Small intestine (tissue), 7 donors: ENCODE measurements at regions not wholly inside any gene's neighbourhood (a gene's known extent, or its start where the extent isn't known, plus 50 kb on each side); places are given as distances from the start of the nearest gene placed in this dataset.
"Not testable (repeated sequence)": the region's sequence is repeated elsewhere in the genome, so short reads cannot be mapped to it uniquely, and the experiment has no call there.

ENCODE experiments used
- DNase-seq, 2 donors: peaks; one replicate each; pipeline versions ENCODE4 v3.0.0 to v3.0.0-alpha.2; 2013
- FAIRE-seq: peaks from 2 replicates; lab custom pipeline; 2012; peaks lifted over from hg19 to GRCh38; lab: Jason Lieb, UNC
- H3K27ac ChIP-seq, 3 donors: one replicate each; pipeline ENCODE4 v1.5.1; 2013; ENCODE audit warnings: low read length in 2 of 3, mild to moderate bottlenecking in 2 of 3, control low read depth in 1 of 3, inconsistent platforms in 1 of 3, low read depth in 1 of 3, moderate library complexity in 1 of 3
- H3K27me3 ChIP-seq, 3 donors: one replicate each; pipeline ENCODE4 v1.6.1; 2013; ENCODE audit warnings: low read length in 3 of 3, inconsistent platforms in 1 of 3; ENCODE audit not compliant: control insufficient read depth in 3 of 3, insufficient read depth in 3 of 3
- H3K36me3 ChIP-seq, 3 donors: one replicate each; pipeline ENCODE4 v1.6.1; 2013; ENCODE audit warnings: low read length in 3 of 3, inconsistent platforms in 1 of 3, low read depth in 1 of 3, mild to moderate bottlenecking in 1 of 3, moderate library complexity in 1 of 3; ENCODE audit not compliant: control insufficient read depth in 3 of 3, insufficient read depth in 2 of 3
- H3K4me1 ChIP-seq, 3 donors: one replicate each; pipeline ENCODE4 v1.6.1; 2013; ENCODE audit warnings: low read length in 2 of 3, inconsistent platforms in 1 of 3, low read depth in 1 of 3, mild to moderate bottlenecking in 1 of 3, moderate library complexity in 1 of 3; ENCODE audit not compliant: control insufficient read depth in 3 of 3, insufficient read depth in 2 of 3
- H3K4me3 ChIP-seq, 3 donors: one replicate each; pipeline ENCODE4 v1.5.1; 2013; ENCODE audit warnings: low read length in 3 of 3, control low read depth in 1 of 3, inconsistent platforms in 1 of 3, low read depth in 1 of 3, mild to moderate bottlenecking in 1 of 3, moderate library complexity in 1 of 3
- H3K9me3 ChIP-seq, 2 donors: one replicate each; pipeline ENCODE4 v1.6.1; 2013; ENCODE audit warnings: low read depth in 1 of 2, low read length in 1 of 2; ENCODE audit not compliant: control insufficient read depth in 2 of 2, insufficient read depth in 1 of 2
- WGBS, 3 donors: extraction: QIAGEN DNeasy Blood & Tissue Kit; methylation state at CpG; one replicate each; pipeline ENCODE4 v1.1.7; 2013; 5-methylcytosine and 5-hydroxymethylcytosine counted together
- donor health status: healthy with polysubstance abuse.
- donor health status: control.
- donor health status: control.
- donor health status: Bipolar disorder and iron deficiency.
- donor health status: healthy.

- 86 to 92% (median 89%) methylated on average over 26 to 33 of the region's 33 CpGs for WGBS, 3 donors
- no peak overlapping the region for H3K4me3 ChIP-seq
- no peaks in the 10 kb centered on the region for H3K9me3 ChIP-seq
- DNase-seq (no peak), FAIRE-seq (no peak)
- H3K27ac ChIP-seq, result no peak overlapping the region
- no peaks in the 10 kb centered on the region for H3K27me3 ChIP-seq
- no peaks in the 10 kb centered on the region for H3K4me1 ChIP-seq
- no peaks in the 10 kb centered on the region for H3K36me3 ChIP-seq
These were observed 1142.8 kb upstream of the INTU start for GRCh38 chr4:126489826-126490463.

GRCh38 chr4:126495163-126495752 lies 1137.5 kb upstream of the INTU start:
- H3K36me3 ChIP-seq, result no peaks in the 10 kb centered on the region
- H3K4me3 ChIP-seq, result no peak overlapping the region
- no peak overlapping the region for H3K27ac ChIP-seq
- 57 to 70% (median 61%) methylated on average over 1 of the region's 1 CpG for WGBS, 3 donors
- no peaks in the 10 kb centered on the region for H3K4me1 ChIP-seq
- H3K27me3 ChIP-seq, result no peaks in the 10 kb centered on the region
- H3K9me3 ChIP-seq, result no peaks in the 10 kb centered on the region
- DNase-seq (no peak), FAIRE-seq (no peak)

- no peaks in the 10 kb centered on the region for H3K36me3 ChIP-seq
- no peaks in the 10 kb centered on the region for H3K27me3 ChIP-seq
- DNase-seq (no peak), FAIRE-seq (no peak)
- H3K27ac ChIP-seq, result no peak overlapping the region
- no peaks in the 10 kb centered on the region for H3K9me3 ChIP-seq
- no peaks in the 10 kb centered on the region for H3K4me1 ChIP-seq
- 50 to 77% (median 50%) methylated on average over 1 of the region's 1 CpG for WGBS, 3 donors
- no peak overlapping the region for H3K4me3 ChIP-seq
These were observed 1119.8 kb upstream of the INTU start for GRCh38 chr4:126512979-126513378.

GRCh38 chr4:126513596-126513995 lies 1119.2 kb upstream of the INTU start:
- DNase-seq (no peak), FAIRE-seq (no peak)
- Histone ChIP-seq H3K36me3 (no peaks in the 10 kb centered on the region), H3K4me1 (no peaks in the 10 kb centered on the region), H3K4me3 (no peak overlapping the region), H3K27ac (no peak overlapping the region), H3K9me3 (no peaks in the 10 kb centered on the region), H3K27me3 (no peaks in the 10 kb centered on the region)

GRCh38 chr4:126520731-126521130 lies 1112.0 kb upstream of the INTU start:
- no peaks in the 10 kb centered on the region for H3K36me3 ChIP-seq
- H3K27me3 ChIP-seq, result no peaks in the 10 kb centered on the region
- FAIRE-seq (no peak), DNase-seq (no peak)
- peaks cover 0 to 3% of the 10 kb centered on the region in 2 donors for H3K9me3 ChIP-seq
- H3K4me1 ChIP-seq, result no peaks in the 10 kb centered on the region
- H3K27ac ChIP-seq, result no peak overlapping the region
- WGBS, 3 donors, result 33 to 57% (median 48%) methylated on average over 1 of the region's 1 CpG
- H3K4me3 ChIP-seq, result no peak overlapping the region

- H3K27me3 ChIP-seq, H3K4me3 ChIP-seq, DNase-seq, H3K27ac ChIP-seq, H3K4me1 ChIP-seq, FAIRE-seq, H3K36me3 ChIP-seq, H3K9me3 ChIP-seq: not testable (repeated sequence)
- 81 to 88% (median 84%) methylated on average over 2 of the region's 2 CpGs for WGBS, 3 donors
These were observed 1107.4 kb upstream of the INTU start for GRCh38 chr4:126525400-126525799.

- no peaks in the 10 kb centered on the region for H3K27me3 ChIP-seq
- H3K36me3 ChIP-seq, result no peaks in the 10 kb centered on the region
- FAIRE-seq (no peak), DNase-seq (no peak)
- H3K4me3 ChIP-seq, result no peak overlapping the region
- 60 to 70% (median 69%) methylated on average over 2 of the region's 2 CpGs for WGBS, 3 donors
- peaks cover 0 to 3% of the 10 kb centered on the region in 2 donors for H3K9me3 ChIP-seq
- H3K27ac ChIP-seq, result no peak overlapping the region
- H3K4me1 ChIP-seq, result no peaks in the 10 kb centered on the region
These were observed 1106.4 kb upstream of the INTU start for GRCh38 chr4:126526335-126526734.

- DNase-seq (no peak), FAIRE-seq (no peak)
- H3K27ac ChIP-seq, result no peak overlapping the region
- H3K27me3 ChIP-seq, result no peaks in the 10 kb centered on the region
- no peaks in the 10 kb centered on the region for H3K4me1 ChIP-seq
- 76 to 82% (median 82%) methylated on average over 2 of the region's 2 CpGs for WGBS, 3 donors
- H3K9me3 ChIP-seq, result peaks cover 0 to 3% of the 10 kb centered on the region in 2 donors
- no peaks in the 10 kb centered on the region for H3K36me3 ChIP-seq
- H3K4me3 ChIP-seq, result no peak overlapping the region
These were observed 1102.8 kb upstream of the INTU start for GRCh38 chr4:126529997-126530396.
